ENCODE measurements at regions not wholly inside any gene's neighbourhood (a gene's known extent, or its start where the extent isn't known, plus 50 kb on each side); places are given as distances from the start of the nearest gene placed in this dataset.

DNA sequence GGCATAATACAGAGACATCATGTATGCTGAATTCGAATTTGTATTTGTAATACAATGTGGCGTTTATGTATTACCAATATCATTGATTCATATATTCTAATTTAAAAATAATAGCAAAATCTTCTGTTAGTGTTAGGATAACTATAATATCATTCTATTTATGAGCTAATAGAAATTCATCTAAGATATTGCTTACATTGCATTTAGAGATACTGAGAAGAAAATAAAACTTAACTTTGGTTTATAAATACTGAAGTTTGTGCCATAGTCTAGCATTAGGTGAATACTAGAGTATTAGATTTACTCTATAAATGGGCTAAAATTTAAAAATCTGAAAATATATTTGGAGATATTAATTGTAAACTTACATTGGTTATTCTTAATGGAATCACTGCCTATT is 1590.6 kb downstream of the PCDH18 start:
- ChIA-PET SMC1A (ENCODE audit: uncharacterized antibody, unreplicated experiment) (no interaction called here), POLR2A (no interaction called here), CTCF (no interaction called here), RAD21 (ENCODE audit: unreplicated experiment) (no interaction called here)
- no TSS peak for BruUV-seq (replicated peaks)
- no peak overlapping the region for H3K9ac ChIP-seq (ENCODE audit: control insufficient read depth, insufficient read depth, low read length)
- no peaks in the 10 kb centered on the region for H4K20me1 ChIP-seq (ENCODE audit: control insufficient read depth, insufficient read depth)
- no peaks in the 10 kb centered on the region for H3K9me3 ChIP-seq (replicated peaks; ENCODE audit: control insufficient read depth, insufficient read depth, low read length)
- ATAC-seq: no peak
- no peak for DNase-seq (ENCODE audit: low read depth, low spot score)
- H3K79me2 ChIP-seq (ENCODE audit: control insufficient read depth, insufficient read depth, low read length): no peaks in the 10 kb centered on the region
- no peaks in the 10 kb centered on the region for H3K27me3 ChIP-seq (replicated peaks in 1 of 2; ENCODE audit: control insufficient read depth in 2 of 2, insufficient read depth in 2 of 2, low read length in 1 of 2)
- FAIRE-seq: no peak
- no peaks in the 10 kb centered on the region for H3K36me3 ChIP-seq (ENCODE audit: control insufficient read depth in 2 of 2, insufficient read depth in 2 of 2, low read length in 1 of 2)
- no peak overlapping the region for H3K4me2 ChIP-seq (ENCODE audit: control insufficient read depth, insufficient read depth)
- H3K4me3 ChIP-seq: no peak overlapping the region
- in situ Hi-C loops (cut with MboI): no loop called here
- no peak overlapping the region for H2AFZ ChIP-seq (ENCODE audit: control insufficient read depth, low read depth, low read length)
- no peak overlapping the region for H3K27ac ChIP-seq (ENCODE audit: control insufficient read depth, insufficient read depth)
- no peaks in the 10 kb centered on the region for H3K4me1 ChIP-seq (ENCODE audit: control insufficient read depth, insufficient read depth, low read length)
- 20% methylated on average over 2 of the region's 2 CpGs for WGBS (ENCODE audit: insufficient coverage, insufficient replicate concordance, low lambda C conversion rate, missing lambda C conversion rate)
- intact Hi-C loops (cut with micrococcal nuclease; ENCODE audit: unreplicated experiment): no loop called here
- TF ChIP-seq JUND (IDR thresholded peaks at IDR 0.05; ENCODE audit: low read depth, low read length) (no peak), MEF2A (IDR thresholded peaks at IDR 0.05; ENCODE audit: insufficient read depth, low read depth, low read length) (no peak), RELA (IDR thresholded peaks at IDR 0.05; ENCODE audit: borderline replicate concordance, partially characterized antibody) (no peak), YBX1 (IDR thresholded peaks at IDR 0.05) (no peak), POU2F2 (IDR thresholded peaks at IDR 0.05; ENCODE audit: borderline replicate concordance, low read depth, low read length) (no peak), STAT3 (IDR thresholded peaks at IDR 0.05; ENCODE audit: low read depth, low read length) (no peak), ESRRA (IDR thresholded peaks at IDR 0.05; ENCODE audit: low read length) (no peak), CREB1 (IDR thresholded peaks at IDR 0.05; ENCODE audit: low read depth) (no peak), RUNX3 (IDR thresholded peaks at IDR 0.05; ENCODE audit: low read length) (no peak), LARP7 (IDR thresholded peaks at IDR 0.05) (no peak), EED (IDR thresholded peaks at IDR 0.05; ENCODE audit: low read depth) (no peak), FOXM1 (IDR thresholded peaks at IDR 0.05; ENCODE audit: low read depth, low read length) (no peak)
- TF ChIP-seq, protein P1, sequence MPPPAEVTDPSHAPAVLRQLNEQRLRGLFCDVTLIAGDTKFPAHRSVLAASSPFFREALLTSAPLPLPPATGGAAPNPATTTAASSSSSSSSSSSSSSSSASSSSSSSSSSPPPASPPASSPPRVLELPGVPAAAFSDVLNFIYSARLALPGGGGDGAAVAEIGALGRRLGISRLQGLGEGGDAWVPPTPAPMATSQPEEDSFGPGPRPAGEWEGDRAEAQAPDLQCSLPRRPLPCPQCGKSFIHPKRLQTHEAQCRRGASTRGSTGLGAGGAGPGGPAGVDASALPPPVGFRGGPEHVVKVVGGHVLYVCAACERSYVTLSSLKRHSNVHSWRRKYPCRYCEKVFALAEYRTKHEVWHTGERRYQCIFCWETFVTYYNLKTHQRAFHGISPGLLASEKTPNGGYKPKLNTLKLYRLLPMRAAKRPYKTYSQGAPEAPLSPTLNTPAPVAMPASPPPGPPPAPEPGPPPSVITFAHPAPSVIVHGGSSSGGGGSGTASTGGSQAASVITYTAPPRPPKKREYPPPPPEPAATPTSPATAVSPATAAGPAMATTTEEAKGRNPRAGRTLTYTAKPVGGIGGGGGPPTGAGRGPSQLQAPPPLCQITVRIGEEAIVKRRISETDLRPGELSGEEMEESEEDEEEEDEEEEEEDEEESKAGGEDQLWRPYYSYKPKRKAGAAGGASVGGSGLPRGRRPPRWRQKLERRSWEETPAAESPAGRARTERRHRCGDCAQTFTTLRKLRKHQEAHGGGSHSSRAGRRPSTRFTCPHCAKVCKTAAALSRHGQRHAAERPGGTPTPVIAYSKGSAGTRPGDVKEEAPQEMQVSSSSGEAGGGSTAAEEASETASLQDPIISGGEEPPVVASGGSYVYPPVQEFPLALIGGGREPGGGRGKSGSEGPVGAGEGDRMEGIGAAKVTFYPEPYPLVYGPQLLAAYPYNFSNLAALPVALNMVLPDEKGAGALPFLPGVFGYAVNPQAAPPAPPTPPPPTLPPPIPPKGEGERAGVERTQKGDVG (CRISPR knock-in tag; IDR thresholded peaks at IDR 0.05): no peak
- TF ChIP-seq, protein P2, sequence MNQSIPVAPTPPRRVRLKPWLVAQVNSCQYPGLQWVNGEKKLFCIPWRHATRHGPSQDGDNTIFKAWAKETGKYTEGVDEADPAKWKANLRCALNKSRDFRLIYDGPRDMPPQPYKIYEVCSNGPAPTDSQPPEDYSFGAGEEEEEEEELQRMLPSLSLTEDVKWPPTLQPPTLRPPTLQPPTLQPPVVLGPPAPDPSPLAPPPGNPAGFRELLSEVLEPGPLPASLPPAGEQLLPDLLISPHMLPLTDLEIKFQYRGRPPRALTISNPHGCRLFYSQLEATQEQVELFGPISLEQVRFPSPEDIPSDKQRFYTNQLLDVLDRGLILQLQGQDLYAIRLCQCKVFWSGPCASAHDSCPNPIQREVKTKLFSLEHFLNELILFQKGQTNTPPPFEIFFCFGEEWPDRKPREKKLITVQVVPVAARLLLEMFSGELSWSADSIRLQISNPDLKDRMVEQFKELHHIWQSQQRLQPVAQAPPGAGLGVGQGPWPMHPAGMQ (IDR thresholded peaks at IDR 0.05; ENCODE audit: borderline replicate concordance): no peak
- TF ChIP-seq, protein P3, sequence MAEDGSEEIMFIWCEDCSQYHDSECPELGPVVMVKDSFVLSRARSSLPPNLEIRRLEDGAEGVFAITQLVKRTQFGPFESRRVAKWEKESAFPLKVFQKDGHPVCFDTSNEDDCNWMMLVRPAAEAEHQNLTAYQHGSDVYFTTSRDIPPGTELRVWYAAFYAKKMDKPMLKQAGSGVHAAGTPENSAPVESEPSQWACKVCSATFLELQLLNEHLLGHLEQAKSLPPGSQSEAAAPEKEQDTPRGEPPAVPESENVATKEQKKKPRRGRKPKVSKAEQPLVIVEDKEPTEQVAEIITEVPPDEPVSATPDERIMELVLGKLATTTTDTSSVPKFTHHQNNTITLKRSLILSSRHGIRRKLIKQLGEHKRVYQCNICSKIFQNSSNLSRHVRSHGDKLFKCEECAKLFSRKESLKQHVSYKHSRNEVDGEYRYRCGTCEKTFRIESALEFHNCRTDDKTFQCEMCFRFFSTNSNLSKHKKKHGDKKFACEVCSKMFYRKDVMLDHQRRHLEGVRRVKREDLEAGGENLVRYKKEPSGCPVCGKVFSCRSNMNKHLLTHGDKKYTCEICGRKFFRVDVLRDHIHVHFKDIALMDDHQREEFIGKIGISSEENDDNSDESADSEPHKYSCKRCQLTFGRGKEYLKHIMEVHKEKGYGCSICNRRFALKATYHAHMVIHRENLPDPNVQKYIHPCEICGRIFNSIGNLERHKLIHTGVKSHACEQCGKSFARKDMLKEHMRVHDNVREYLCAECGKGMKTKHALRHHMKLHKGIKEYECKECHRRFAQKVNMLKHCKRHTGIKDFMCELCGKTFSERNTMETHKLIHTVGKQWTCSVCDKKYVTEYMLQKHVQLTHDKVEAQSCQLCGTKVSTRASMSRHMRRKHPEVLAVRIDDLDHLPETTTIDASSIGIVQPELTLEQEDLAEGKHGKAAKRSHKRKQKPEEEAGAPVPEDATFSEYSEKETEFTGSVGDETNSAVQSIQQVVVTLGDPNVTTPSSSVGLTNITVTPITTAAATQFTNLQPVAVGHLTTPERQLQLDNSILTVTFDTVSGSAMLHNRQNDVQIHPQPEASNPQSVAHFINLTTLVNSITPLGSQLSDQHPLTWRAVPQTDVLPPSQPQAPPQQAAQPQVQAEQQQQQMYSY (CRISPR knock-in tag; IDR thresholded peaks at IDR 0.05): no peak
- TF ChIP-seq, protein P4, sequence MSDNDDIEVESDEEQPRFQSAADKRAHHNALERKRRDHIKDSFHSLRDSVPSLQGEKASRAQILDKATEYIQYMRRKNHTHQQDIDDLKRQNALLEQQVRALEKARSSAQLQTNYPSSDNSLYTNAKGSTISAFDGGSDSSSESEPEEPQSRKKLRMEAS (IDR thresholded peaks at IDR 0.05; ENCODE audit: low read depth, low read length): no peak
- TF ChIP-seq, protein P5, sequence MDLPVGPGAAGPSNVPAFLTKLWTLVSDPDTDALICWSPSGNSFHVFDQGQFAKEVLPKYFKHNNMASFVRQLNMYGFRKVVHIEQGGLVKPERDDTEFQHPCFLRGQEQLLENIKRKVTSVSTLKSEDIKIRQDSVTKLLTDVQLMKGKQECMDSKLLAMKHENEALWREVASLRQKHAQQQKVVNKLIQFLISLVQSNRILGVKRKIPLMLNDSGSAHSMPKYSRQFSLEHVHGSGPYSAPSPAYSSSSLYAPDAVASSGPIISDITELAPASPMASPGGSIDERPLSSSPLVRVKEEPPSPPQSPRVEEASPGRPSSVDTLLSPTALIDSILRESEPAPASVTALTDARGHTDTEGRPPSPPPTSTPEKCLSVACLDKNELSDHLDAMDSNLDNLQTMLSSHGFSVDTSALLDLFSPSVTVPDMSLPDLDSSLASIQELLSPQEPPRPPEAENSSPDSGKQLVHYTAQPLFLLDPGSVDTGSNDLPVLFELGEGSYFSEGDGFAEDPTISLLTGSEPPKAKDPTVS (IDR thresholded peaks at IDR 0.05; ENCODE audit: low read depth, low read length): no peak
